ENCODE measurements at regions not wholly inside any gene's neighbourhood (a gene's known extent, or its start where the extent isn't known, plus 50 kb on each side); places are given as distances from the start of the nearest gene placed in this dataset.

DNA sequence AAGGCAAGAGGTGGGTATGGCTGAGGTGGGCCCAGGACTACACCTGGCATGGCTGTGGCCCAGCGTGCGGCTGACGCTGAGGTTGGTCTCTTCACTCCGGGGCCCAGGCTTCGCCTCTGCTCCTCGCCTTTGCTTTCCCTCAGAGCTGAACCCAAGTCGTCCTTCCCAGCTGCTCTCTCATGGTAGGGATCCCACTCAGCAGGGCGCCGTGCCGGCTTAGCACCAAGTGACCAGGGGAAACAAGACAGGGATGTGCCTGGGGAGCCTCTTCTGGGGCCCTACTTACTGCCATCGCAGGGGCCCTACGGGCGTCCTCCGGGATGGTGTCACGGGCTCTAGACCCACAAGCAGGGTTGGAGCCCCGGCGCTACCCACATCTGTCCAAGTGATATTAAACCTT, 138.1 kb upstream of the ALKAL2 start:
- TF ChIP-seq, protein P1, sequence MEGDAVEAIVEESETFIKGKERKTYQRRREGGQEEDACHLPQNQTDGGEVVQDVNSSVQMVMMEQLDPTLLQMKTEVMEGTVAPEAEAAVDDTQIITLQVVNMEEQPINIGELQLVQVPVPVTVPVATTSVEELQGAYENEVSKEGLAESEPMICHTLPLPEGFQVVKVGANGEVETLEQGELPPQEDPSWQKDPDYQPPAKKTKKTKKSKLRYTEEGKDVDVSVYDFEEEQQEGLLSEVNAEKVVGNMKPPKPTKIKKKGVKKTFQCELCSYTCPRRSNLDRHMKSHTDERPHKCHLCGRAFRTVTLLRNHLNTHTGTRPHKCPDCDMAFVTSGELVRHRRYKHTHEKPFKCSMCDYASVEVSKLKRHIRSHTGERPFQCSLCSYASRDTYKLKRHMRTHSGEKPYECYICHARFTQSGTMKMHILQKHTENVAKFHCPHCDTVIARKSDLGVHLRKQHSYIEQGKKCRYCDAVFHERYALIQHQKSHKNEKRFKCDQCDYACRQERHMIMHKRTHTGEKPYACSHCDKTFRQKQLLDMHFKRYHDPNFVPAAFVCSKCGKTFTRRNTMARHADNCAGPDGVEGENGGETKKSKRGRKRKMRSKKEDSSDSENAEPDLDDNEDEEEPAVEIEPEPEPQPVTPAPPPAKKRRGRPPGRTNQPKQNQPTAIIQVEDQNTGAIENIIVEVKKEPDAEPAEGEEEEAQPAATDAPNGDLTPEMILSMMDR (IDR thresholded peaks at IDR 0.05; ENCODE audit: low read depth, low read length) = no peak
- TF ChIP-seq EZH2phosphoT487 (IDR thresholded peaks at IDR 0.05; ENCODE audit: low read depth) = no peak

Data from OCI-LY3 (cell line).